Karpas-422 (cell line): ENCODE measurements at regions not wholly inside any gene's neighbourhood (a gene's known extent, or its start where the extent isn't known, plus 50 kb on each side); places are given as distances from the start of the nearest gene placed in this dataset.
"Not testable (repeated sequence)": the region's sequence is repeated elsewhere in the genome, so short reads cannot be mapped to it uniquely, and the experiment has no call there.

ENCODE experiments used
- DNase-seq: peaks from one replicate; pipeline ENCODE4 v3.0.0-alpha.2; 2015
- H2AFZ ChIP-seq: fragments of 200-600 bp; sonication (generic); 2 replicates; pipeline ENCODE4 v1.6.1; 2014; ENCODE audit warnings: antibody characterized with exemption, low read length, mixed read lengths
- H3K27ac ChIP-seq: fragments of 200-600 bp; sonication (generic); 2 replicates; pipeline ENCODE4 v1.5.1; 2014; ENCODE audit warnings: mild to moderate bottlenecking, low read length, moderate library complexity
- H3K27me3 ChIP-seq: fragments of 200-600 bp; sonication (generic); 2 replicates; pipeline ENCODE4 v1.6.1; 2014; ENCODE audit warnings: low read length, mixed read lengths
- H3K36me3 ChIP-seq: fragments of 200-600 bp; sonication (generic); 2 replicates; pipeline ENCODE4 v1.6.1; 2014; ENCODE audit warnings: low read length, mixed read lengths; ENCODE audit not compliant: insufficient read depth
- H3K4me1 ChIP-seq: fragments of 200-600 bp; sonication (generic); 2 replicates; pipeline ENCODE4 v1.6.1; 2014; ENCODE audit warnings: mild to moderate bottlenecking, low read length, mixed read lengths
- H3K4me2 ChIP-seq: fragments of 200-600 bp; sonication (generic); 2 replicates; pipeline ENCODE4 v1.6.1; 2014; ENCODE audit warnings: low read length, low read depth, mild to moderate bottlenecking; ENCODE audit not compliant: poor library complexity, severe bottlenecking
- H3K4me3 ChIP-seq: fragments of 200-600 bp; sonication (generic); 2 replicates; pipeline ENCODE4 v1.5.1; 2014; ENCODE audit warnings: mild to moderate bottlenecking, antibody characterized with exemption, low read length, mixed read lengths
- H3K79me2 ChIP-seq: fragments of 200-600 bp; sonication (generic); 2 replicates; pipeline ENCODE4 v1.6.1; 2014; ENCODE audit warnings: mild to moderate bottlenecking, low read length, mixed read lengths
- H3K9ac ChIP-seq: fragments of 200-600 bp; sonication (generic); 2 replicates; pipeline ENCODE4 v1.6.0; 2014; ENCODE audit warnings: low read length
- H3K9me2 ChIP-seq: fragments of 200-600 bp; sonication (generic), shearing (Covaris generic); replicated peaks from 2 replicates; pipeline ENCODE4 v1.6.0; 2014; ENCODE audit warnings: mild to moderate bottlenecking, low read length, moderate library complexity; ENCODE audit not compliant: insufficient read depth
- H3K9me3 ChIP-seq: fragments of 300-700, 200-600 bp; sonication (generic); 2 replicates; pipeline ENCODE4 v1.6.1; 2014; ENCODE audit warnings: low read length, mixed read lengths
- H4K20me1 ChIP-seq: fragments of 200-600 bp; sonication (generic); 2 replicates; pipeline ENCODE4 v1.6.1; 2014; ENCODE audit warnings: mild to moderate bottlenecking, antibody characterized with exemption, low read length, low read depth; ENCODE audit not compliant: insufficient read depth

DNA sequence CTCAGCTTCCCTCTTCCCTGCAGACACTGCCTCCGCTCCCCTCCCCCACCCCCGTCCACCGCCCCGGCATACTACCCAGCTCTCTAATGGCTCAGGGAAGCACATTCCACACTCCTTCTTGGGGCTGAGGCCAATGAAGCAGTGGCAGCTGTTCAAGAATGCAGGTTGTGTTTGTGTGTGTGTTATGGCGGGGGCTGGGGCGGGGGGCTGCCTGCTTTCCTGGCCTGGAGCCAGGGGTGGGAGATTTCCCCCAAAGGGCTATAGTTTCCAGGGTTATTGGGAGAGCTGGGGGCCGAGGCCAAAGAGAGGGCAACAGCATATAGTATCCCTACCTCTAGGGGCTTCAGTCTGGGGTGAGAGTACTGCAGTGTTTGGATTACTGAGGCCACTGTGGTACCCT is 149.4 kb downstream of the EFNB1 start:
- no peak overlapping the region for H3K27ac ChIP-seq
- no peak overlapping the region for H3K9ac ChIP-seq
- H3K4me2 ChIP-seq, result no peak overlapping the region
- H3K79me2 ChIP-seq, result no peaks in the 10 kb centered on the region
- no peaks in the 10 kb centered on the region for H3K36me3 ChIP-seq
- H3K9me2 ChIP-seq, result no peaks in the 10 kb centered on the region
- no peaks in the 10 kb centered on the region for H3K9me3 ChIP-seq
- no peaks in the 10 kb centered on the region for H3K27me3 ChIP-seq
- no peaks in the 10 kb centered on the region for H3K4me1 ChIP-seq
- no peak for DNase-seq
- no peak overlapping the region for H2AFZ ChIP-seq
- H4K20me1 ChIP-seq, result no peaks in the 10 kb centered on the region
- H3K4me3 ChIP-seq, result no peak overlapping the region

DNA sequence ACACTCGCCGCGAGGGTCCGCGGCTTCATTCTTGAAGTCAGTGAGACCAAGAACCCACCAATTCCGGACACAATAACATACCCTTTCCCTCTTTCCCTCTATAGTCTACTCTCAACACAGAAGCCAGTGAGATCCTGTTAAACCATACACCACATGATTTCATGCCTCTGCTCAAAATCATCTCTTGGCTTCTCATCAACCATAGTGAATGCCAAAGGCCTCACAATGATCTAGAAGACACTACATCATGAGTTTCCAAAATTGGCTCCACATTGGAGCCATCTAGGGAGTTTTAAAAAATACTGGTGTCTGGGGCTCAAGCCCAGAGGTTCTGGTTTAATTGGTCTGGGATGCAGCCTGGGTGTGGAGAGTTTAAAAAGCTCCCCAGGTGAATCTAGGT is 124.5 kb downstream of the EFNB1 start:
- no peaks in the 10 kb centered on the region for H3K9me3 ChIP-seq
- no peaks in the 10 kb centered on the region for H3K79me2 ChIP-seq
- no peaks in the 10 kb centered on the region for H3K36me3 ChIP-seq
- H3K4me1 ChIP-seq, result no peaks in the 10 kb centered on the region
- H2AFZ ChIP-seq, result no peak overlapping the region
- no peak overlapping the region for H3K4me2 ChIP-seq
- no peak overlapping the region for H3K27ac ChIP-seq
- H3K27me3 ChIP-seq, result no peaks in the 10 kb centered on the region
- H4K20me1 ChIP-seq, result no peaks in the 10 kb centered on the region
- H3K4me3 ChIP-seq, result no peak overlapping the region
- no peaks in the 10 kb centered on the region; the same call in 1 of the 2 replicates for H3K9me2 ChIP-seq
- DNase-seq, result no peak
- no peak overlapping the region for H3K9ac ChIP-seq

DNA sequence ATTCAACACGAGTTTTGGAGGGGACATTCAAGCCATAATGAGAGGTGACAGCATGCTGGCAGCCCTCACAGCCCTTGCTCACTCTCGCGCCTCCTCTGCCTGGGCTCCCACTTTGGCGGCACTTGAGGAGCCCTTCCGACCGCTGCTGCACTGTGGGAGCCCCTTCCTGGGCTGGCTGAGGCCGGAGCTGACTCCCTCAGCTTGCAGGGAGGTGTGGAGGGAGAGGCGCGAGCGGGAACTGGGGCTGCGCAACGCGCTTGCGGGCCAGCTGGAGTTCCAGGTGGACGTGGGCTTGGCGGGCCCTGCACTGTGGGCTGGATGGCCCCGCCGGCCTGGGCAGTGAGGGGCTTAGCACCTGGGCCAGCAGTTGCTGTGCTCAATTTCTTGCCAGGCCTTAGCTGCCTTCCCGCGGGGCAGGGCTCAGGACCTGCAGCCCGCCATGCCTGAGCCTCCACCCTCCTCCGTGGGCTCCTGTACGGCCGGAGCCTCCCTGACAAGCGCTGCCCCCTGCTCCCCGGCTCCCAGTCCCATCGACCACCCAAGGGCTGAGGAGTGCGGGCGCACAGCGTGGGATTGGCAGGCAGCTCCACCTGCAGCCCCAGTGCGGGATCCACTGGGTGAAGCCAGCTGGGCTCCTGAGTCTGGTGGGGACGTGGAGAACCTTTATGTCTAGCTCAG is 123.3 kb downstream of the EFNB1 start:
- not testable (repeated sequence) for H3K9ac ChIP-seq, H3K79me2 ChIP-seq, H3K27ac ChIP-seq, H3K9me3 ChIP-seq, H3K4me1 ChIP-seq, H4K20me1 ChIP-seq, H3K4me3 ChIP-seq, H2AFZ ChIP-seq, DNase-seq, H3K9me2 ChIP-seq, H3K27me3 ChIP-seq, H3K36me3 ChIP-seq, H3K4me2 ChIP-seq

DNA sequence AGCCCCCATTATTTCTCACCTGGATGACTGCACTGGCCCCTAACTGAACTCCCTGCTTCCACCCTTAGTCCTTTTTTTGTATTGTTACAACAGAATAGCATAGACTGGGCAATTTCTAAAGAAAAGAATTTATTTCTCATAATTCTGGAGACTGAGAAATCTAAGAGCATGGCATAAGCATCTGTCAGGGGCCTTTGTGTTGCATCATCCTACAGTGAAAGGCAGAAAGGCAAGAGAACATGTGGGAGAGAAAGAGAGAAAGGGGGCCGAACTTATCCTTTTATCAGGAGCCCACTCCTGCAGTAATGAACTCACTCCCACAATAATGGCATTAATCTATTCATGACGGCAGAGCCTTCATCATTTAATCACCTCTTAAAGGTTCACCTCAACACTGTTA is 122.1 kb downstream of the EFNB1 start:
- H3K4me3 ChIP-seq, result no peak overlapping the region
- H3K9ac ChIP-seq, result no peak overlapping the region
- H3K27ac ChIP-seq, result no peak overlapping the region
- no peak overlapping the region for H3K4me2 ChIP-seq
- no peaks in the 10 kb centered on the region for H3K79me2 ChIP-seq
- no peaks in the 10 kb centered on the region for H4K20me1 ChIP-seq
- no peaks in the 10 kb centered on the region for H3K9me3 ChIP-seq
- H3K4me1 ChIP-seq, result no peaks in the 10 kb centered on the region
- no peaks in the 10 kb centered on the region for H3K27me3 ChIP-seq
- no peak overlapping the region for H2AFZ ChIP-seq
- no peak for DNase-seq
- H3K36me3 ChIP-seq, result no peaks in the 10 kb centered on the region
- no peaks in the 10 kb centered on the region for H3K9me2 ChIP-seq

DNA sequence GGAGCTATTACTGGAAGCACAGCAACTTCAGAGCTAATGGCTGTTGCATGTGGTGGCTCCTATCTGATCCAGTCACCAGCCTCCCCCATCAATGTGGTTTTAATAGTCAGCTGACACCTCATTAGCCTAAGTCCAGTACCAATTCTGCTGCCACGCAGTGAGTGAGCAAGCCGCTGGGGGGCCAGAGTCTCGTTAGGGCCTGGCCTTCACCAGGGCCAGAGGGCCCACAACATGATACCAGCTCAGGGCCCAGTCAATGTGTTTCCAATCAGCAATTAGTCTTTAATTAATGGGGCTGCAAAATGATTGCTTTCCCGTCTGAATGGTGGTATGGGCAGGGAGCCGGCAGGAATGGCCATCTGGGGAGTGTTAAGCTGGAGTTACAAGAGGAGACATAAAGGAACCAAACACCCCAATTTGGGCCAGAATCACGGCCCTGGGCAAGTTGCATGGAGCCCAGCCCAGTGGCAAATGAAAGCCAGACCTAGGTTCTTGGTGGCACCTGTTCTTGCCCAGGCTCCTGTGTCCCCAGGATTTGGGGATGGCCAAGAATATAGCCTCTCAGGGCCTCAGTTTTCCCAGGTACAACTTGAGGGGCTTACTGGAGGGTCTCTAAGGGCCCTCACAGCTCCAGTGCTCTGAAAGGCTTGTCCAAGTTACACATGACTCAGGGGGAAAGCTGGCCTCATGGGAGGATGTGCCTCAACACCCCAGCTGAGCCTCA is 119.2 kb downstream of the EFNB1 start:
- no peak for DNase-seq
- no peaks in the 10 kb centered on the region for H3K9me2 ChIP-seq
- no peak overlapping the region for H3K27ac ChIP-seq
- H3K27me3 ChIP-seq, result no peaks in the 10 kb centered on the region
- no peaks in the 10 kb centered on the region for H4K20me1 ChIP-seq
- no peaks in the 10 kb centered on the region for H3K79me2 ChIP-seq
- H3K4me2 ChIP-seq, result no peak overlapping the region
- H3K36me3 ChIP-seq, result no peaks in the 10 kb centered on the region
- H3K4me1 ChIP-seq, result no peaks in the 10 kb centered on the region
- H3K4me3 ChIP-seq, result no peak overlapping the region
- H3K9ac ChIP-seq, result no peak overlapping the region
- H2AFZ ChIP-seq, result no peak overlapping the region
- H3K9me3 ChIP-seq, result no peaks in the 10 kb centered on the region

DNA sequence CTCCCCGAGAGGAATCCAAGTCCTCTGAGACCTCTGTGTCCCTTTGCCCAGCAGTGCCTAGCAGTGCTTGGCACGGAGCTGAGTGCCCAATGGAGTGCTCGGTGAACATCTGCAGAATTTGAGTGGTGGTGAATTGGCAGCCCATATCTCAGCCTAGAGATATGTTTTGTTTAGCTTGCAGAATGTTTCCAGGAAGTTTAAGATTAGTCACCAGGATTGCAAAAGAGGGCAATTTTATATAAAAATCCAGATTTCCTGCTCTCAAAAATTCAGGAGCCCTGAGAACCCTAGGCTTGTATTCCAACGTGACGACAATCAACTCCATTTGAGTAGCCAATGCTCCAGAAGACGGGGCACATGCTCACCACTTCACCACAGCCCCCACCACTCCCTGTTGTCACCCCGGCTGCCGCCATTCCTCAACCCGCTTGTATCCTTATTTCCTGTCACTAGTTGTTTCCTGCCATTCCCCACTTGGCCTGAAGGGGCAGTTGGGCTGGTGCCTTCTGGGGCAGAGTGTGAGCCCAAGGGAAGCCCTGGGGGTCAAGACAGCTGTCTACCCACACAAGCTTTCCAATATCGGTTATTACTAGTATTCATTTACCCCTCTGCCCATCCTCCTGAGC is 116.9 kb downstream of the EFNB1 start:
- peak; percentile 59 for DNase-seq
- no peak overlapping the region for H3K27ac ChIP-seq

DNA sequence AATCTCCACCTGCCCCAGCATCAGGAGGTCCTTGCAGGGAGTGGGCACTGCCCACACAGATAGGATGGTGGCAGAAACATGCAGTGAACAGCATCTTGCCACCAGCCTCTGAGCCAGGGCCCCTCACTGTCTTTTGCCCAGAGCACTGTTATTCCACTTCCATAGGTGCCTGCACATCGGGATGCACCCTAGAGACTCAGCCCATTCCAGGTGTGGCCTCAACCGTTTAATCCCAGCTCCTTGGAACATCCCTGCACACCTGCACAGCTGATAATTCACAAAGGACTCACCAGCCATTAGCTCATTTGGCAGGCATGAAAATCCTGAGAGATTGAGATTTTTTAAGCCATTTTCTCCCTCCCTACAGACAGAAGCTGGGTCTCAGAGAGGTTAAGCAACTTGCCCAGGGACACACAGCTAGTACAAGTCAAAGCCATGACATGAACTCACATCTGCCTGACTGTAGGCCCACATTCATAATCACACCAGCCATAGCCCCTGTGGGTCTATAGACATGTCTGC is 116.3 kb downstream of the EFNB1 start:
- no peaks in the 10 kb centered on the region for H4K20me1 ChIP-seq
- H3K9ac ChIP-seq, result no peak overlapping the region

More for the DNA sequence above, 116.9 kb downstream of the EFNB1 start:
- no peaks in the 10 kb centered on the region for H3K36me3 ChIP-seq
- no peaks in the 10 kb centered on the region for H3K4me1 ChIP-seq
- no peak overlapping the region for H3K9ac ChIP-seq
- no peak overlapping the region for H2AFZ ChIP-seq
- H3K9me2 ChIP-seq, result no peaks in the 10 kb centered on the region
- H4K20me1 ChIP-seq, result no peaks in the 10 kb centered on the region
- no peak overlapping the region for H3K4me3 ChIP-seq
- H3K9me3 ChIP-seq, result no peaks in the 10 kb centered on the region
- H3K79me2 ChIP-seq, result no peaks in the 10 kb centered on the region
- H3K27me3 ChIP-seq, result no peaks in the 10 kb centered on the region
- no peak overlapping the region for H3K4me2 ChIP-seq

DNA sequence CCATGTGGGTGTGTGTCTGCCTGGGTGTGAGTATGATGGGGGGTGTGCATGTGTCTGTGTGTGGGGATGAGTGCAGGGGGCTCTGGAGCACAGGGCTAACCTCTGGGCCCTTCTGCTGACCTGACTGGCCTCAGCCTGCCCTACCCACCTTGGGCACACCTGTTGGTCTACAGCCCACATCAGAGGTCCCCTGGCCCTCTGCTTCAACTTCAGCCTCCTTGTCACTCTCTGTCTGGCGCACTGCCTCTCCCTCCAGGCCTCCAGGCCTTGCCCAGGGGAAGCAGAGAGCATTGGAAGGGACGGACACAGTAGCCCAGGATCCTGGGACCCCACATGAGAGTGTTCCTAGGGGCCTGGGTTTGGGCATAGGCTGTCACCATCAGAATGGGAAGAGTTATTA is 115.4 kb downstream of the EFNB1 start:
- Histone ChIP-seq H3K79me2 (no peaks in the 10 kb centered on the region), H3K9me3 (no peaks in the 10 kb centered on the region), H3K27me3 (no peaks in the 10 kb centered on the region), H3K4me3 (no peak overlapping the region), H3K4me1 (no peaks in the 10 kb centered on the region), H3K9ac (no peak overlapping the region), H3K9me2 (no peaks in the 10 kb centered on the region), H2AFZ (no peak overlapping the region), H4K20me1 (no peaks in the 10 kb centered on the region), H3K4me2 (no peak overlapping the region), H3K36me3 (no peaks in the 10 kb centered on the region), H3K27ac (no peak overlapping the region)
- no peak for DNase-seq

More for the DNA sequence above, 116.3 kb downstream of the EFNB1 start:
- DNase-seq, result no peak
- Histone ChIP-seq H3K9me2 (no peaks in the 10 kb centered on the region), H3K27me3 (no peaks in the 10 kb centered on the region), H3K4me1 (no peaks in the 10 kb centered on the region), H3K4me2 (no peak overlapping the region), H3K9me3 (no peaks in the 10 kb centered on the region), H3K27ac (no peak overlapping the region), H2AFZ (no peak overlapping the region), H3K4me3 (no peak overlapping the region), H3K36me3 (no peaks in the 10 kb centered on the region), H3K79me2 (no peaks in the 10 kb centered on the region)
